ENCODE measurements at regions not wholly inside any gene's neighbourhood (a gene's known extent, or its start where the extent isn't known, plus 50 kb on each side); places are given as distances from the start of the nearest gene placed in this dataset.

DNA sequence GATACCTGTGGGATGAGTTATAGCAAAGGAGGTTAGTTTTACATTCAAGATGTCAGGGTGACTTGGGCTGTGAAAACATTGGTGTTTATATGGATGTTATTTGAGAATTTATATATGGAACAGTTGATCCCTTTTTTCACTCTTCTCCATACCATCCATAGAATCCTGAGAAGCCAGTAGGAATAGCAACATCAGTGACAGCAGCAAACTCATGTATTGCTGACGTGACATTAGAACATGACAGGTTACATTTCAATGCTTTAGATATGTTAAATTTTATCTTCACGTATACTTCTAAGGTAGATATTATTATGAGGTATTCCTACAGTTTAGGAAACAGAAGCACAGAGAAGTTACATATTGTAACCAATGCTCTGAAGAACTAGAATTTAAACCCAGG lies 745.2 kb upstream of the GCFC2 start:
- DNase-seq (ENCODE audit: low read depth): no peak

DNA sequence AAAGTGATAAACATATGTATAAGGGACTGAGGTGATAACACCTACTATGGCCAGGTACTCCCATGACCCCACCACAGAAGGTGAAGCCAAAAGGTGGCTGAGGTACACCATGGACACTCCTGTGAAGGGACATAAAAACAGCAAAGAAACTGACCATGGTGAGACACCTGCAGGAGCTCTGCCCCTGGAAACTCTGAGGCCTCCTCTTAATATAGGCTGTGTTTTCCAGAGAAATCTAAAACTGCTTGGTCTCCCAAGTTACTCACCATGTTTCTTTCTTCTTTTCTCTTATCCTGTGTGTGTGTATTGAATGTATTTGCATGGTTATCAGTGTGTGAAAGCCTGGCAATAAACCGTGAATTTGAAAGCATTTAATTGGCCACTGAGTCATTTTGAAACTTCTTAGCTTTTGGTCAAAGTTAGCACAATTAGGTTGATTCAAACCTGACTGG lies 739.3 kb upstream of the GCFC2 start:
- DNase-seq (ENCODE audit: low read depth): no peak

DNA sequence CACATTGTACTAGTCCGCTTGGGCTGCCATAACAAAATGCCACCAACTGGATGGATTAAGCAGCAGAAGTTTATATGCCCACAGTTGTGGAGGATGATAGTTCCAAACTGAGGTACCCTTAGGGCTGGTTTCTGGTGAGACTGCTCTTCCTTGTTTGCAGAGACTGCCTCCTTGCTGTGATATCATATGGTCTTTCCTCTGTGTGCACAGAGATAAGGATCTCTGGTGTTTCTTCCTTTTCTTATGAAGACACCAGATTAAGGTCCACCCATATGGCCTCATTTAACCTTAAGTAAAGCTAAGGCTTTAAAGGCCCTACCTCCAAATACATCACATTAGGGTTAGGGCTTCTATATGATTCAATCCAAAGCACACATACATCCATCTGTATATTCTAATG lies 738.2 kb upstream of the GCFC2 start:
- no peak for DNase-seq (ENCODE audit: low read depth)

DNA sequence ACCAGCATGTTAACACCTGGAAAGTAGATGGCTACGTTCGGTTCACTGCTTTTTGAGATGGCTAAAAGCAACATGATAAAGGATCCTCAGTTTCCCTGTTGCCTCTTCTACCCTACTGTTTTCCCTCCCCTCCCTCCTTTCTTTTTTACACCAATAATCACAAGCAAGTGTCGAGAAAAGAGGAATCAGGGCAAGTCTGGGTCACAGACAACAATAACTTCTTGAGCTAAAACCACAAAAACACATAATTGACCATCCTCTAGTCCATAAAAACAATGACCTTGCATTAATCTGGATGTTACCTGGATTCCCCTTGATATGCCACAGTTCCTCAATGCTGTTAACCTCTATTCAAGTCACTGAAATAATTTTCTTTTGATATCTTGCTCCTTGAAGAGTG lies 736.6 kb upstream of the GCFC2 start:
- DNase-seq (ENCODE audit: low read depth): no peak

DNA sequence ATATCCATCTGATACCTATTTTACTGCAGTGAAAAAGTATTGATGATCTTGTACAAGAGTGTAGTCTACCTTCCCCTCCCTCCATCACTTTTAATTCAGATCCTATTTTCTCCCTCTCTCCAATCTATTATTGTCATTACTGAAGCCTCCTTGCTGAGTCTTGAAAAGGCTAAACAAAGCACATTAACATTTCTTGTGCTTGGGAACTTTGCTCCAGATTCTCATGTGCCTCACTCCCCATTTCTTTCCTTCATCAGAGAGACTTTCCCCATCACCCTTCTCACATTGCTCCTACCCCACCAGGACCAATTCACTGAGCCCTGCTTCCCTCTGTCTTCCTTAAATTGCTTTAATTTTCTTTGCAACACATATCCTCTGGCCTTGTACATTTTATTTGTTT lies 736.2 kb upstream of the GCFC2 start:
- DNase-seq (ENCODE audit: low read depth): no peak

DNA sequence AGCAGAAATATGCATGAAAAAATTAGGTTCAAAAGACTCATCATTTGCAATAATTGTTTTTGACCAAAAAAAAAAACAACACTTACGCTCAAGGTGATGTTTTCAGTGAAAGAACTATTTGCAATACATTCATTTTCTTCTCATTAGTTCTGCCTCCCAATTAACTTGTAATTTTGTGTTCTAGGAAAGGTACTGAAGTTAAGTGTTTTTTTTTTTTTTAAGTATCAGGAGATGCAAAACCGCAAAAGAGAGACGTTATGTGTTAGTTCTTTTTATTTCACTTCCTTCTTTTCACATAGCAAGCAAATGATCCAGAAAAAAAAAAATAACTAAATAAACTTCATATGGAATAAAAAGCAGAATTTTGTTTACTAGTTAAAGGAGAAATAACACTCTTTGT lies 735.2 kb upstream of the GCFC2 start:
- no peak for DNase-seq (ENCODE audit: low read depth)

DNA sequence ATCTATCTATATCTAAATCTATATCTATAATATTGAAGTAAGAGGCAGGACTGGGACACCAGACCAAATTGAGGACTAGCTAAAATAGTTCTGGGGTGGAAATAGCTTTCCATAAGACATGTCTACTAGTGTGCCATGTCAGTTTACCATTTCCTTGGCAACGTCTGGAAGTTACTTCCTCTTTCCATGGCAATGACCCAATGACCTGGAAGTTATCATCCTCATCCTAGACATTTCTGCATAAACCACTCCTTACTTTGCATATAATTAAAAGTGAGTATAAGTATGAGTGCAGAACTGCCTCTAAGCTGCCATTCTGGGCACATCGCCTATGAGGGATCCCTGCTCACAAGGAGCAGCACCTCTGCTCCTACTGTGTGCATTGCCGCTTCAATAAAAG lies 734.0 kb upstream of the GCFC2 start:
- no peak for DNase-seq (ENCODE audit: low read depth)

DNA sequence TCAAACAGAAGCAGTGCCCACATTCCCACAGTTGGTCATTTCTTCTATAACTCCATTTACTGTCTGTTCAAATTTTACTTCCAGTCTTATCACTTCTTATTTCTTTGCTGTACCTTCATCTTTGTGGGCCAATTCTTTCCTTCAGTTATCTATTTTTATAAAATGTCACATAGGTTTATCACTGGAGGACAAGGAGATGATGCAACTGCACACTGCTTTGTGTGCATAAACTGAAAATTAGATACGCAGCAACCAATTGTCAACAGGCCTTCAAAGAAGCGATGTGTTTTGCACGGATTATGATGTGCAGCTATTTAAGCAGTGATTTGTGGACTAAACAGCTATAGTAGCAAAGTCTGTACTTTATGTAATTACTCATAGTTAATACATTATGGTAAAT lies 726.8 kb upstream of the GCFC2 start:
- no peak for DNase-seq (ENCODE audit: low read depth)

DNA sequence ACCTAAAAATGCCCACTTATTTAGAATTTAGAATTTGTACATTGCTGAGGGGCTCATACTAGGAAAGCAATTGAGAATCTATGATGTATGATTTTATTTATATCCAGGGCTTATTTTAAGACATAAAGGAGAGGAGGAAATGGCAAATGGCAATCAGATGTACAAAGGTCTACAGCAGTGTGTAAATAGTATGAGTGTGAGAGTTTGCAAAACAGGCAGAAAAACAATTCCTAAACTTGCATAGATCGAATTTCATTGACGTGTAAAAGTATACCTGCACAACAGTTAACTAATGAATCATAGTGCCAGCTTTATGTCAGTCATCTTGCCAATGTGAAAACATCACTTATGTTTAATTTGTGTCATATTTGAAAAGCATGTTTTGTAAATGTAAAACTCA lies 718.7 kb upstream of the GCFC2 start:
- no peak for DNase-seq (ENCODE audit: low read depth)

DNA sequence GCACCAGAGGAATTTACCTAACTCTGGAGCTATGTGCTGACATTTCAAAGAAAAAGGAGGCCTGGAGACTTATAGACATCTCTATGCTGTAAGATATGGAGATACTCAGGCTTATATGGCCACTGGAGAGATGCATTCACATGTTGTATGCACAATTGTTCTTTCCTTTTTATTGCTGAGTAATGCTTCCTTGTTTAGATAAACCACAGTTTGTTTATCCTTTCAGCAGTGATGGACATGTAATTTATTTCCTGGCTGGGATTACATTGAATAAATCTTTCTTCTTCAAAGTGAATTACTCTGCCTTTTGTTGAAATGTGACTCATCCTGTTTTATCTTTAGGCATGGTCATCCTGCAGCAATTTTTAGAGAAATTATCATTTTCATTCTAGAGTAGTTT lies 716.7 kb upstream of the GCFC2 start:
- DNase-seq (ENCODE audit: low read depth): no peak

DNA sequence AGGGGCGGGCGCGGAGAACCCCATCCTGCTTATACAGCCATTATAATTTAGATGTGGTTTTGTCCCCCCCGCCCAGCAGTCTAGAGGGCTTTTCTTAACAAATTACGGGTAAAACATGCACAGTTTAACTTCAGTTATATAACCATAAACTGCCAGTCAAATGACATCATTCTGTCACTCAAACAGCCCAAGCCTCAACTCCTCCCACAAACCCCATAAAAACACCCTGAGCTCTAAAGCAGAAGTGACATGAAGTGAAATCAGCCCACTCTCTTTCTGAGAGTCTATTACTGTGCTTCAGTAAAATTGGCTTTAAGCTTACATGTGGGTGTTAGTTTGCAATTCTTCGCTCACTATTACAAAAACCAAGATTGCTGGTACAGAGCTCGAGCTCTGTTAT lies 705.1 kb upstream of the GCFC2 start:
- DNase-seq (ENCODE audit: low read depth): no peak

DNA sequence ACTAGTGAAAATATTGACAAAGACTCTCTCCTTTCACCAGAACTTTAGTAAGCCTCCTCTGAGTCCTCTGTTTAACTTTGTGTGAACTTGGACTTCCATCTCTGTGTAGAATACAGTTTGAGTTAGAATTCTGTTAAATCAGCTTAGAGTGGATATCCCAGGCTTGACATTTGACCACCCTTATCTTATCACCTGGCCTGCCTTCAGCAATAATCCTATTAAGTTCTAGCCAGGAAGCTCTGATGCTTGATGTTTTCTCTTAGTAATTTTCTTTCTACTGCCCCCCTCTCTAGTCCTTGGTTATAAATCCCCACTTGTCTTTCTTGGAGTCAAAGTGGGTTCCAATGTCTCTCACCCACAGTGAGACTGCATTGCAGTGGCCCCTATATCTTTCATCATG lies 702.7 kb upstream of the GCFC2 start:
- no peak for DNase-seq (ENCODE audit: low read depth)

DNA sequence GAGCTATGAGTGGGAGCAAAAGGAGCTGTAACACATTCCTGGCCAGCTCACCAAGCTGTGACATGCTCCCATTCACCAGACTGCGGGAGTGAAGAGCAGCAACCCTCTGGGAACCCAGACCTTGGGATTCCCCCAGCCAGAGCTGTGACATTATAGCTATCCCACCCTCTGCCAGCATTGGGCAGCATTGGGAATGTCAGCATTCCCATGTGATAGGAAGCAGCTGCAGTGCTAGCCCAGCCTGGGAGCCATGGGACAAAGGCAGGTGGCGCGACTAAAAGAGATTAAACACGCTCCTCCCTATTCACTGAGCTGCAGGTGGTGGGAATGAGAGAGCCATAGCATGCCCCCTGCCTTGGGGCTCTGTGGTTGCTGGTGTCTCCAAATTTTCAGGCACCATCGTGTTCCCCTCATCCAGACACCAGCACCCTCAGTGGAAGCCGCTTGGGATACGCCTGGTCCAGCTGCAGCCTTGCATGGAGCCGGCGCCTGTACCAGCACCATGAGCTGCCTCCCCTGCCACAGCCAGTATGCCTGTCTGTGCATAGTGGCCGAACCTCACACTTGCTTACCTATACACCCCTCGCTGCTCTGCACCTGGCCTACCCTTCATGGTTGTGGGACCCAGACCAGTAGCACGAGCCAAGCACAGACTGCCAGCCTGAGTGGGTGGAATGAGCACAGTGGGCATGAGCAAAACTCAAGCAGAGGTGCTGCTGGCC lies 695.6 kb upstream of the GCFC2 start:
- no peak for DNase-seq (ENCODE audit: low read depth)

DNA sequence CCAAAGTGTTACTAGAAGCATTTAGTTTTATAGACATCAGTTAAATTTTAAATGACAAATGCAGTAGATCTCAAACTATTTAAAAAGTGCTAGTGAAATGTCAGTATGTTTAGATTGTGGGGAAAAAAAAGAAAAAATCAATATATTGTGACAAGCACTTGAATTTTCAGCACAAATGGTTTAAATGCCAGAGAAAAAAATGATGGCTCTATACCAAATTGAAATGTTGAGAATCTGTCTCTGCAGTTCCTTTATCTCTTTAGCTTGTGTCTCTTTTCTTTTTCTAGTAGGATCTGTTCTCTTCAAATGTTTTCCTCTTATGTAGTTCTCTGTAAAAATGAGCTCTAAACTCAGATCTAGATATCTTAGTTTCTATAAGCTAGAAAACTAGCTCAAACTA lies 682.6 kb upstream of the GCFC2 start:
- DNase-seq (ENCODE audit: low read depth): no peak

DNA sequence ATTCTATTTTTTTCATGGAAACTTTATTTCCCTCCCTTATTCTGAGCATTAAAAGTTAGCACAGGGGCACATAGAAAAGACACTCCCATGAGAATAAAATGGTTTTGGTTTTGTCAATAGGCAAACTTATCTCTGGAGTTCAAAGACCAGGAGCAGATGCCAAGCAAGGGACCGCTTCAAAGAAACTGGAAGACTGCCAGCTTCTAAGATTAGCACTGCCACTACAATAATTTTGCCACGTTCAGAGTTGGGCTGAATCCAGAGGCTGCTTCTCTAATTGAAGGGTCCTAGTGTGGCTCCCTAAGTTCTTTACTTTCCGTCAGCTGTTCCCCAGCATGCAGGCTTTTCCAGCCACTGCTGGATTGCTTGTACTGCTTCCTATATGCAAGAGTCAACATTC lies 681.0 kb upstream of the GCFC2 start:
- no peak for DNase-seq (ENCODE audit: low read depth)

DNA sequence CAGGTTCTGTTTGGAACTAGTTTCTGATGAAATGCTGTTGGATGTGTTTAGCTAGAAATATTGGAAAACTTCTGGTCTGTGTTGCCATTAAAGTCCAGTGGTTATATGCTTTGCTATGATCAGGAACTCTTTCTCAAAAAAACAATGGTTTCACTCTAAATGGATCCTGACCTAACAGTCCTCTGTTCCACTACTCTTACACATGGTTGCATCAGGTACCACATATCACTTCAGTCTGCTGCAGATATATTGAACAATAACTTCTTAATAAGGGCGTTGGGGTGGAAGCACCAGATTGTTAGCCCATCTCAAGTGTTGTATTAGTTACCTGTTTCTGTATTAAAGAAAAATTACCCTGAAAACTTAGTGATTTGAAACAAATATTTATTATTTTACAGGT lies 676.6 kb upstream of the GCFC2 start:
- DNase-seq (ENCODE audit: low read depth): no peak

DNA sequence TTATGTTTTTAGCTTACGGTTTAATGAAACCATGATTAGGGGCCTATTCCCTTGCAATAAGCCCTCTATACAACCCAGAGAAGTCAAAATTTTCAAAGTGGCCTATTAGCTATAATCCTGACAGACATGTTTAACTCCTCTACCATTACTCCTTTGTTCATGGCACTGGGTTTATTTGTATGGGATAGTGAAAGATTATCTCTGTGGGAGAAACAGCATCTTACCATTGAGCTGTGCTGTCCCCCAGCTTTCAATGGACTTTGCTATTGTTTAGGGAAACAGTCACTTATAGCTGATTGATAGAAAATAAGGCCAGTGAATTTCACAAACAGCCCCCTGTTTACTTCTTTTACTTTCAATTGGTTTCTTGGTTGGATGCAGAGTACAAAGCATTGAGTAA lies 675.2 kb upstream of the GCFC2 start:
- no peak for DNase-seq (ENCODE audit: low read depth)

DNA sequence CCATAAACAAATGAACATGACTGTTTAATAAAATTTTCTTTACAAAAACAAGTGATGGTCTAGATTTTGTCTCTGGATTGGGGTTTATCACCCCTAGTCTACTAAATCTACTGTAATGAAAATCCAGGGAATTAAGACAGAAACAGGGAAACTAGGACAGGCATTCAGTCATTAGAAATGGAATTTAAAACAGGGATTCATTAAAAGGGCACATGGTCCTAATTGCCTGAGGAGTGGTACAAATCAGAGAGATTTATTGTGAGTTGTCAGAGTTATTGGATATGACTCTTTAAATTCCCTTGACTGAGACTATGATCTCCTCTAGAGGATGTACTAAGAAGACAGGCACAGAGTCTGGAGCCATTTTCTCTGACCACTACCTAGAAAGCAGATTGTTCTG lies 670.9 kb upstream of the GCFC2 start:
- no peak for DNase-seq (ENCODE audit: low read depth)

DNA sequence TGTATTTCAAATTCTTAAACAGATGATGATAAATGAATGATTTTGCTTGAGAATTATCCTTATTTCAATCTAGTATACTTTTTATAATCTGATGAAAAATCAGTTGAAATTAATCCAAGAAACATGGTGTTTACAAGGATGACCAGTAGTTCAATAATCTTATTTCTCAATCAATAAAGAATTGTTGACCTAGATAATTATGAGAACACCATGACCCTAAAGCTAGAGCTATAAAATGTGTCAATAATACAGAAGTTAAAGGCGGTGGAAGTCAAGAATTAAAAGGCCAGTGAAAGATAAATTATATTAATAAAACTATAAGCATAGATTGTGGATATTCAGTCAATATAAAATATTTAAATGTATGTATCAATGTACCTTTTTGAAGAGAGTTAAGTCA lies 667.4 kb upstream of the GCFC2 start:
- DNase-seq (ENCODE audit: low read depth): no peak

DNA sequence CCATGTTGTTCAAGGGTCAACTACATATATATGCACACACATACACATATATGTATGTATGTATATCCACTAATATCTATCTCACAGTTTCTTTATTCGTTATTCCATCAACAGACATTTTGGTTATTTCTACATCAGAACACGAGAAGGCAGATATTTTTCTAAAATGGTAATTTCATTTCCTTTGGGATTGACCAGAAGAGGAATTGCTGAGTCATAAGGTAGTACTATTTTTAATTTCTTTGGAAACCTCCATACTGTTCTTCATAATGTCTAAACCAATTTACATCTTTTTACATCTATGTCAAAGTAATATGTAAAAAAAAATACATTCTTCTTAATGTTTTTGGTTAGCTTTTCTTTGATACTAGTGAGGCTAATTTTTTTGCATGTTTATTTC lies 630.7 kb upstream of the GCFC2 start:
- no peak for DNase-seq (ENCODE audit: low read depth)

DNA sequence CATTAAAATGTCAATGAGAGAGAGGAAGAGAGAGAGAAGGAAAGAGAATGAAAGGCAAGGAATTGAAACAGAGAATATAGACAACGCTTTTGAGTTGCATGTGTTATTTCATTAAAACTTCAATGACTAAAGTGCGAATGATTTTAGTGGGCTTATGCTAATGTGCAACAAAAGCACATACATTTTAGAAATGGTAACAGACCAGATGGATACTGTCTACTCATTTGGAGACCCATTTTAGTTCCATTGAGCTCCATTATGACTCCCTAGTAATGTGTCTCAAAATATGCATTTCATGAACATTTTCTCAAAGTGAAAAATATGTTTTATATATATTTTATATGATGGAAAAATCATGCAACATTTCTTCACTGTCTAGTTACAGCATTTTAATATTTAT lies 622.2 kb upstream of the GCFC2 start:
- no peak for DNase-seq (ENCODE audit: low read depth)

DNA sequence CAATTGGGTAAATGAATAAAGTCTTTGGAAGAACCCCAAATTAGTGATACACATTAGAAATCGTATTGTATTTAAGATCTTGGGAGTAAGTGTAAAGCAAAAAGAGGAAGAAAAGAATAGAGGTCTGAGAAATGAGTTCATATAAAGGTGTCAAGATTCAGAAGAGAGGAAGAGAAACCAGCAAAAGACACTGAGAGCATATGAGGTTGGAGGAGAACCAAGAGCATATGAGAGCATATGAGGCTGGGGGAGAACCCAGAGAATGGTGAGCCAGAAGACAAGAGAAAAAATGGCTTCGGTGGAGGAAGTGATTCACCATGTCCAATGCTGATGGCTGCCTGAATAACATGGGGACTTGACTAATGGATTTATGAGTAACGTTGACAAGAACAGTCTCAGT lies 620.1 kb upstream of the GCFC2 start:
- DNase-seq (ENCODE audit: low read depth): no peak

DNA sequence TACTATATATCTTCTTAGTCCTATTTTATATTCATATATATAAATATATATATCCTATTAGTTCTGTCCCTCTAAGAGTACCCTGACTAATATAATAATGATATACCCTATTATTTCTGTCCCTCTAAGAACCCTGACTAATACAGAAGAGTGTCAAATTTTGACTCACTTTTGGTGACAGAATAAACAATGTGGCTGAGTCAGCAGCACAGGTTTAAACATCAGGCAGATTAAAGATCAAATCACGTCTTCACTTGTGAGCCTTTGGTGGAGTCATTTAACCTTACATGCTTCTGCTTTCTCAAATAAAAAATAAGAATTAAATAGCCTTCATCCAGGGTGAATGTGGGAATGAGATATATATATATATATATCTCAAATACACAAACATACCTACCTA lies 615.9 kb upstream of the GCFC2 start:
- DNase-seq (ENCODE audit: low read depth): no peak

DNA sequence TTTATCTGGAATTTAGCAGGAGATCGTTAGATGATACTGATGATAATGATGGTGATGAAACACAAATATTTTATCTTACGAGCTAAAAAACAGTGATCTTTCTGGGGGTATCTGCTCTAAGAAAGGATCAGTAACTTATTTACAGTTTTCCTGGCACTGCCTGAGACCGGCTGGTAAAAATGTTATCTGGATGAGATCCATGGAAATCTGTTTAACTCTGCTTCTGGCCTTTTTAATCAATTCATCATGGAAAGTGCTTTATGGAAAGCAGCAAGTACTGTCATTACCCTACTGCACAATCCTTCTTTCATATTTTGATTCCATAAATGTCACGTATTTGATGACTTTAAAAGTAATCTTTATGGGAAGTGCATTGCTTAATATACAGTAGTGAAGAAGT lies 612.7 kb upstream of the GCFC2 start:
- no peak for DNase-seq (ENCODE audit: low read depth)

DNA sequence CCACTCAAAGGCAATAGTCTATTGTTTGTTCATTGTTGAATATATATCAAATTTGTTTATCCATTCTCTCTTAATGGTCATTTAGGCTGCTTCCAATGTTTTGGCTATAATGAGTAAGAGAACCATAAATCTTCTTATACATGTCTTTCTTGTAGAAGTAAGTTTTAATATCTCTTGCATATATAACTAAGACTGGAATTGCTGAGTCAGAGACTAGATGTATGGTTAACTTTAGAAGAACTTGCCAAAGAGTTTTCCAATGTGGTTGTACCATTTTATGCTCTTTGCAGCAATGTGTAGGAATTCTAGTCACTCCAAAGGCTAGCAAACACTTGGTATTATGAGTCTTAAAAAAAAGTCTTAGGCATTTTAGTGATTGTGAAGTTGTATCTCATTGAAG lies 610.0 kb upstream of the GCFC2 start:
- no peak for DNase-seq (ENCODE audit: low read depth)

Data from fibroblast of the conjunctiva (primary cell).